ENCODE measurements at regions not wholly inside any gene's neighbourhood (a gene's known extent, or its start where the extent isn't known, plus 50 kb on each side); places are given as distances from the start of the nearest gene placed in this dataset.

DNA sequence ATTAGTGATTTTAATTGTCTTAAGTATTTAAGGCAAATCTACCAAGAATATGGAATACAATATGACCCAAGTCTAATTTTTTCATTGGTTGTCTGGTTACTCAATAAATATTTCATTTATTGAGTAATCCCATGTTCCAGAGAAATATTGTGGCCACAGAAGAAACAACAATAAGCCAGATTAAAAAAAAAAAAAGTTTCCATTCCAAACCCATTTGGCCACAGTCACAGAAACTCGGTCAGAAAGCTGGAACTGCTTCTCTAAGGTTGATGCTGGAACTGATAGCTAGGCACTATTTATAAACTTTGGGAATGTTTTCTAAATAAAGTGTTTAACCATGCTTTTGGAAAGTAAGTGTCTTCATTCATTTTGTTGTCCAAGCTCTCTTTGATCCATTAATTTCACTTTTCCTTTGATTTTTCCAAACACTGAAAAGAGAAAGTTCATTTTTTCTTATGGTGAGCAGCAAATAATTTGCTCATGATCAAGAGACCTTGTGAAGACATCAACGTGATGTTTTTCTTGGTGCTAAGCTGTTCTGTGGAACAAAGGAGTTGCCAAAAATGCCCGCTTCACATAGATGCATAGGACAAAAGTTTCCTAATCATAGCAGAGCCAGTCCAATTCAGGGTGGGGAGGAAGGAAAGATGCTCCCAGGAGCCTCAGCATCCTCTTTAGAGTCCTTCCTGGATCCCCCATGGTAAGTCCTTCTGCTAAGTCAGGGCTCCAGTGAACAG, 72.1 kb upstream of the CCBE1 start:
- intact Hi-C loops (cut with micrococcal nuclease): no loop called here
- no peak for FAIRE-seq

More for the DNA sequence above, 72.1 kb upstream of the CCBE1 start:
- CTCF ChIA-PET: interaction anchor here (0.7 to 3.4 kb wide), 4 partner anchors 37 to 138 kb away, joined by 3 to 12 read pairs (median 6); partner anchors contain the start of gene CCBE1
- BruUV-seq (replicated peaks): no TSS peak
- no peak overlapping the region for H3K27ac ChIP-seq (ENCODE audit: insufficient read depth, low read depth, low read length)
- no peaks in the 10 kb centered on the region for H3K4me1 ChIP-seq (ENCODE audit: control insufficient read depth, extremely low read depth, insufficient read depth, low read length)
- TF ChIP-seq, protein P1, sequence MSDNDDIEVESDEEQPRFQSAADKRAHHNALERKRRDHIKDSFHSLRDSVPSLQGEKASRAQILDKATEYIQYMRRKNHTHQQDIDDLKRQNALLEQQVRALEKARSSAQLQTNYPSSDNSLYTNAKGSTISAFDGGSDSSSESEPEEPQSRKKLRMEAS (IDR thresholded peaks at IDR 0.05; ENCODE audit: insufficient read depth, insufficient read length): no peak
- TF ChIP-seq, protein P2, sequence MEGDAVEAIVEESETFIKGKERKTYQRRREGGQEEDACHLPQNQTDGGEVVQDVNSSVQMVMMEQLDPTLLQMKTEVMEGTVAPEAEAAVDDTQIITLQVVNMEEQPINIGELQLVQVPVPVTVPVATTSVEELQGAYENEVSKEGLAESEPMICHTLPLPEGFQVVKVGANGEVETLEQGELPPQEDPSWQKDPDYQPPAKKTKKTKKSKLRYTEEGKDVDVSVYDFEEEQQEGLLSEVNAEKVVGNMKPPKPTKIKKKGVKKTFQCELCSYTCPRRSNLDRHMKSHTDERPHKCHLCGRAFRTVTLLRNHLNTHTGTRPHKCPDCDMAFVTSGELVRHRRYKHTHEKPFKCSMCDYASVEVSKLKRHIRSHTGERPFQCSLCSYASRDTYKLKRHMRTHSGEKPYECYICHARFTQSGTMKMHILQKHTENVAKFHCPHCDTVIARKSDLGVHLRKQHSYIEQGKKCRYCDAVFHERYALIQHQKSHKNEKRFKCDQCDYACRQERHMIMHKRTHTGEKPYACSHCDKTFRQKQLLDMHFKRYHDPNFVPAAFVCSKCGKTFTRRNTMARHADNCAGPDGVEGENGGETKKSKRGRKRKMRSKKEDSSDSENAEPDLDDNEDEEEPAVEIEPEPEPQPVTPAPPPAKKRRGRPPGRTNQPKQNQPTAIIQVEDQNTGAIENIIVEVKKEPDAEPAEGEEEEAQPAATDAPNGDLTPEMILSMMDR (IDR thresholded peaks at IDR 0.05; ENCODE audit: extremely low read depth in 1 of 2, insufficient read depth in 1 of 2, low read depth in 1 of 2, low read length in 2 of 2): no peak
- TF ChIP-seq GATA2 (IDR thresholded peaks at IDR 0.05; ENCODE audit: insufficient read depth, insufficient read length, low read depth, low read length) (no peak), MYC (IDR thresholded peaks at IDR 0.05; ENCODE audit: low read depth, low read length) (no peak)
- H3K4me2 ChIP-seq (ENCODE audit: insufficient read depth, low read length): no peak overlapping the region
- DNase-seq (ENCODE audit: low read depth, low spot score): no peak
- no peaks in the 10 kb centered on the region for H3K27me3 ChIP-seq (ENCODE audit: control insufficient read depth in 2 of 2, insufficient read depth in 2 of 2, low read length in 2 of 2)
- no peaks in the 10 kb centered on the region for H4K20me1 ChIP-seq (replicated peaks; ENCODE audit: control insufficient read depth, extremely low read depth, insufficient read depth, low read length)
- H3K9me1 ChIP-seq (replicated peaks; ENCODE audit: control insufficient read depth, extremely low read depth, insufficient read depth, low read length): no peaks in the 10 kb centered on the region
- H3K79me2 ChIP-seq (ENCODE audit: control insufficient read depth, insufficient read depth, low read length): no peaks in the 10 kb centered on the region
- no peak overlapping the region for H3K9ac ChIP-seq (replicated peaks; ENCODE audit: extremely low read depth, insufficient read depth, low read length)
- no peak overlapping the region for H2AFZ ChIP-seq (ENCODE audit: low read depth, low read length)
- POLR2A ChIA-PET: no interaction called here
- no peak overlapping the region for H3K4me3 ChIP-seq (replicated peaks in 1 of 3; ENCODE audit: insufficient read depth in 1 of 3, low read depth in 1 of 3, low read length in 3 of 3)
- dilution Hi-C loops (cut with MboI; ENCODE audit: extremely low pct_ligation_motif_present, low sequenced_read_pairs): no loop called here
- H3K36me3 ChIP-seq (ENCODE audit: control insufficient read depth in 2 of 2, extremely low read depth in 1 of 2, insufficient read depth in 2 of 2, low read length in 2 of 2): no peaks in the 10 kb centered on the region
- no peaks in the 10 kb centered on the region for H3K9me3 ChIP-seq (replicated peaks; ENCODE audit: control insufficient read depth, insufficient read depth, low read length)
